ENCODE measurements at regions not wholly inside any gene's neighbourhood (a gene's known extent, or its start where the extent isn't known, plus 50 kb on each side); places are given as distances from the start of the nearest gene placed in this dataset.

- no peak for DNase-seq (ENCODE audit: low read depth in 1 of 2, low spot score in 1 of 2)
- no peak overlapping the region for H3K27ac ChIP-seq (replicated peaks)
- no peak overlapping the region for H3K4me3 ChIP-seq (replicated peaks; ENCODE audit: insufficient read depth, low read length)
- H3K27me3 ChIP-seq (ENCODE audit: insufficient read depth, poor library complexity, severe bottlenecking) = no peaks in the 10 kb centered on the region
- TF ChIP-seq SPI1 (IDR thresholded peaks at IDR 0.05; ENCODE audit: borderline replicate concordance, low read depth) = no peak
- TF ChIP-seq CTCF (IDR thresholded peaks at IDR 0.05; ENCODE audit: insufficient read depth, low read length) = no peak
- TF ChIP-seq GABPA (IDR thresholded peaks at IDR 0.05; ENCODE audit: low read depth) = no peak
- TF ChIP-seq POLR2AphosphoS5 (IDR thresholded peaks at IDR 0.05; ENCODE audit: low read depth) = no peak
- no peak for TF ChIP-seq REST (IDR thresholded peaks at IDR 0.05; ENCODE audit: insufficient replicate concordance, low read depth)
Measured at GRCh38 chr9:7318920-7319319, 480.7 kb downstream of the DMAC1 start.

- Histone ChIP-seq H3K4me3 (replicated peaks; ENCODE audit: insufficient read depth, low read length) (no peak overlapping the region), H3K27me3 (ENCODE audit: insufficient read depth, poor library complexity, severe bottlenecking) (no peaks in the 10 kb centered on the region), H3K27ac (replicated peaks) (no peak overlapping the region)
- no peak for DNase-seq (ENCODE audit: low read depth in 1 of 2, low spot score in 1 of 2)
- TF ChIP-seq SPI1 (IDR thresholded peaks at IDR 0.05; ENCODE audit: borderline replicate concordance, low read depth) (no peak), POLR2AphosphoS5 (IDR thresholded peaks at IDR 0.05; ENCODE audit: low read depth) (no peak), CTCF (IDR thresholded peaks at IDR 0.05; ENCODE audit: insufficient read depth, low read length) (no peak), GABPA (IDR thresholded peaks at IDR 0.05; ENCODE audit: low read depth) (no peak), REST (IDR thresholded peaks at IDR 0.05; ENCODE audit: insufficient replicate concordance, low read depth) (no peak)
Measured at GRCh38 chr9:7316967-7317366, 482.6 kb downstream of the DMAC1 start.

- Histone ChIP-seq H3K27me3 (ENCODE audit: insufficient read depth, poor library complexity, severe bottlenecking) (no peaks in the 10 kb centered on the region), H3K4me3 (replicated peaks; ENCODE audit: insufficient read depth, low read length) (no peak overlapping the region), H3K27ac (replicated peaks) (no peak overlapping the region)
- no peak for TF ChIP-seq REST (IDR thresholded peaks at IDR 0.05; ENCODE audit: insufficient replicate concordance, low read depth)
- no peak for TF ChIP-seq CTCF (IDR thresholded peaks at IDR 0.05; ENCODE audit: insufficient read depth, low read length)
- TF ChIP-seq SPI1 (IDR thresholded peaks at IDR 0.05; ENCODE audit: borderline replicate concordance, low read depth) = no peak
- no peak for TF ChIP-seq GABPA (IDR thresholded peaks at IDR 0.05; ENCODE audit: low read depth)
- no peak for TF ChIP-seq POLR2AphosphoS5 (IDR thresholded peaks at IDR 0.05; ENCODE audit: low read depth)
- DNase-seq (ENCODE audit: low read depth in 1 of 2, low spot score in 1 of 2) = no peak
Measured at GRCh38 chr9:7316166-7316795, 483.3 kb downstream of the DMAC1 start.

Measured in HL-60 (cell line).